ENCODE measurements at regions not wholly inside any gene's neighbourhood (a gene's known extent, or its start where the extent isn't known, plus 50 kb on each side); places are given as distances from the start of the nearest gene placed in this dataset.

DNA sequence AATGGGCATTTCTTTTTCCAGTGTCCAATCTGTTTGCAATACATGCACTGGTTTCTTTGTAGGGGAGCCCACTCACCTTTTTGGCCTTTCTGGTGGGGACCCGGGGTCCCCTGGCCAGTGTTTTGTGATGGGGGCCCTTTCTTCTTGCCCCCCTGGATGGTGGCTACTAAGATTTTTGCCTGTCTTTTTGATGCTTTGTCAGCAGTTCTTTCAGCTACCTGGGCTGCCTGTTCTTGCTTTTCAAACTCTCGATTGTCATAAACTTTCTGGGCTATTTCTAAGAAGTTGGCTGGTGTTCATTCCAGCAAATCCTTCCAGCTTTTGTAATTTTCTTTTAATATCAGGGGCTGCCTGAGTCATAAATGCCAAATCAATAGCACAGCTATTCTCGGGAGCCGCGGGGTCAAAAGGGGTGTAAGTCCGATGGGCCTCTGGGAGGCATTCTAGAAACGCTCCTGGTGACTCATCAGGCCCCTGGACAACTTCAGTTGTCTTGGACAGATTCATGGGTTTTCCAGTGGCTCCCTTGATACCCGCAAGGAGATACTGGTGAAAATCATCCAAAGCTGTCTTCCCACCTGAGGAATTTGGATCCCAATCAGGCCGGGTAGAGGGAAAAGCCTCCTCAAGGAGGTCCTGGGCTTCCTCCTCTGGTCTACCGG is 79.0 kb downstream of the PRR15 start:
- TF ChIP-seq, protein P1, sequence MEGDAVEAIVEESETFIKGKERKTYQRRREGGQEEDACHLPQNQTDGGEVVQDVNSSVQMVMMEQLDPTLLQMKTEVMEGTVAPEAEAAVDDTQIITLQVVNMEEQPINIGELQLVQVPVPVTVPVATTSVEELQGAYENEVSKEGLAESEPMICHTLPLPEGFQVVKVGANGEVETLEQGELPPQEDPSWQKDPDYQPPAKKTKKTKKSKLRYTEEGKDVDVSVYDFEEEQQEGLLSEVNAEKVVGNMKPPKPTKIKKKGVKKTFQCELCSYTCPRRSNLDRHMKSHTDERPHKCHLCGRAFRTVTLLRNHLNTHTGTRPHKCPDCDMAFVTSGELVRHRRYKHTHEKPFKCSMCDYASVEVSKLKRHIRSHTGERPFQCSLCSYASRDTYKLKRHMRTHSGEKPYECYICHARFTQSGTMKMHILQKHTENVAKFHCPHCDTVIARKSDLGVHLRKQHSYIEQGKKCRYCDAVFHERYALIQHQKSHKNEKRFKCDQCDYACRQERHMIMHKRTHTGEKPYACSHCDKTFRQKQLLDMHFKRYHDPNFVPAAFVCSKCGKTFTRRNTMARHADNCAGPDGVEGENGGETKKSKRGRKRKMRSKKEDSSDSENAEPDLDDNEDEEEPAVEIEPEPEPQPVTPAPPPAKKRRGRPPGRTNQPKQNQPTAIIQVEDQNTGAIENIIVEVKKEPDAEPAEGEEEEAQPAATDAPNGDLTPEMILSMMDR (IDR thresholded peaks at IDR 0.05) = no peak

DNA sequence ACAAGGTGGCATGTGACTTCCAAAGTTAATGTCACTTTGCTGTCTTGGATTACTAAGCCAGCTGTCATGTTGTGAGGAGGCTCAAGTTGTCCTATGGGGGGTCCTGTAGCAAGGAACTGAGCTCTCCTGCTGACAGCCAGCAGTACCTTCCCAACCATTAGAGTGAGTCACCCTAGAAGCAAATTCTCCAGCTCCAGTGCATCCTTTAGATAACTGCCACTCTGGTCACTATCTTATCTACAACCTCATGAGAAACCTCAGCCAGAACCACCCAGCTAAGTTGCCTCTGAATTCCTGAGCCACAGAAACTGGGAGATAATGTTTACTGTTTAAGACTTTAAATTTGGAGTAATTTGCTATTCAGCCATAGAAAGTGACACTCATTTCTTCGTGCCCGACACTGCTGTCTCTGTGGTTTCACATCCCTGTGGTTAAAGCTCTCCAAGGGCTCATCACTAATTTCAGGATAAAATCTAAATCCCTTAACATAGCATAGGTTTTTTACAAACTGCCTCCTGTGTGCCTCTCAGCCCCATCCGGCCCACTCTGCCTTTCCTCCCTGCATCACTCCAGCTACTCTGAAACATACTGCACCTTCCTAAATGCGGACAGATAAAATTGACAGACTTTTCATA is 83.5 kb downstream of the PRR15 start:
- TF ChIP-seq, protein P1 (IDR thresholded peaks at IDR 0.05) = no peak

DNA sequence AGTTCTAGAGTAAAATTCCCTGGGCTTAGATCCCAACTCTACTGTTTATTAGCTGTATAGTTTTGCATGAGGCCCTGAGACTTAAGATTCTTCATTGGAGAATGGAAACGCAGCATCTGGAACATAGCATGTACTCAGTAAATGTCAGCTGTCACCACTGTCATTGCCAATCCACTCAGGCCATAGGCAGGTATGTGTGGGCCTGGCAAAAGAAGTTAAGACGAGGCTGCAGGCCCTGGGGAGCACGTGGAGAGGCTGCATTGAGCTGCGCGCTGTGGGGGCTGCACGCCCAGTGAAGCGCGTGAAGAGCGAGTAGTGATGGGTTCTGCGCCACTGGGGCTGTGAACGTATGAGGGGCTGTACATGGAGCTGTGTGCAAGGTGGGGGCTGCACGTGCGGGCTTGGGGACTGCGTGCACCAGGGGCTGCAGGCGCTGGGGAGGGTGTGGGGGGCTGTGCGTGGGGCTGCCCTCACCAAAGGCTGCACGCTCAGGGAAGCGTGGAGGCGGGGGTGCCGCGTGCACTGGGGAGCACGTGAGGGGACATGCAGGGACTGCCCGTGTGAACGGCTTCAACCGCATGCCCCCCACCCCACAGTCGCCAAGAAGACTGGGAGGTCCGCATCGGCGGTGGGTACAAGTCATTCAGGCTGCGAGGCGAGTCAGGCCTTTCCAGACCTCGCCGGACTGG is 85.5 kb downstream of the PRR15 start:
- TF ChIP-seq, protein P1 (IDR thresholded peaks at IDR 0.05) = no peak

DNA sequence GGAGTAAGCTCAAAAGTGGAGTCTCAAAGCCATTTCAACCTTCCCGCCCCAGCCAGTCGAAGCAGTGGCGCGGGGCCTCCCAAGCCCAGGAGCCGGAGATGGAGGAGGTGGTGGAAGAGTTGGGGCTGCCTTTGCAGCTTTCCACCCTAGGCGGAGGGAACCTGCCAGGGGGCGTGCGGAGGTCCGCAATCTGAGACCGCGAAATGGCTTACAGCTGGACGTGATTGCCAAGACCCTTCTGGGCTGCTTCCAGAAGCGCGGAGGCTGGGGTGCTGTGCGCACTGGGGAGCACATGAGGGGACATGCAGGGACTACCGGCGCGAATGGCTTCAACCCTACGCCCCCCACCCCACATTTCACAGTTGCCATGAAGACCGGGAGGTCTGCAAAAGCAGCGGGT is 86.2 kb downstream of the PRR15 start:
- TF ChIP-seq, protein P1 (IDR thresholded peaks at IDR 0.05) = no peak

DNA sequence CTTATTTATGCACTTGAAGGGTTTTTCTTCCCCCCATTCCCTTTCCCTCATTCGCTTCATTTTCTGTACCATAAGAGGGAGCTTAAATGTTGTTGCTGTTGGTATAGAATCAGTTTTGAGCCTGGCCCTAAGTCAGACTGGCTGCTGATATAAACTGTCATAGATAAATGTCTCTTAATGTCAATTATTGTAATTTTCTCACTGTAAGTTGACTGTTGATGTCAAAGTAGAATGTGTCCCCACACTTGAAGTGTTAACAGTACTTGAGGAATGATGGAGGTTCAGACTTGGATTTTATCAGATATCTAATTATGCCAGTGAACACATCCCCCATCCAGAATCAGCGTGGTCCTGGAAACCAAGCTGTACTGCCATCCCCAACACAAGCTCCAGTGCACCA is 87.8 kb downstream of the PRR15 start:
- TF ChIP-seq, protein P1 (IDR thresholded peaks at IDR 0.05) = no peak

DNA sequence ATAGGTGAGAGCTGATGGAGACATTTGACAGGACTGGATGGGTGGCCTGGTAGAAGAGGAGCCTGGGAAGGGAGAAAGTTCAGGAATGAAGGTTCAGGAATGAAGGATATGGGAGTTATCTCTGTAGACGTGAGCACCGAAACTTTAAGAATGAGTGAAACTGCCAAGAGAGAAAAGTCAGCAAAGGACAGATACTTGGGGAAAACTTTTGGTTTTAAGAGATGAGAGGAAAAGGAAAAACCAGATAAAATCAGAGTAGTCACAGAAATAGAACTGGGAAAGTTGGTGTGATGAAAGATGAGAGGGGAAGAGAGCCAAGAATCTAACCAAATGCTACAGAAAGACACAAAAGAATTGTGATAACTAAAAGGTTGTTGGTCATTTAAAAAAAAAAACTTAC is 88.9 kb downstream of the PRR15 start:
- TF ChIP-seq, protein P1 (IDR thresholded peaks at IDR 0.05) = no peak

DNA sequence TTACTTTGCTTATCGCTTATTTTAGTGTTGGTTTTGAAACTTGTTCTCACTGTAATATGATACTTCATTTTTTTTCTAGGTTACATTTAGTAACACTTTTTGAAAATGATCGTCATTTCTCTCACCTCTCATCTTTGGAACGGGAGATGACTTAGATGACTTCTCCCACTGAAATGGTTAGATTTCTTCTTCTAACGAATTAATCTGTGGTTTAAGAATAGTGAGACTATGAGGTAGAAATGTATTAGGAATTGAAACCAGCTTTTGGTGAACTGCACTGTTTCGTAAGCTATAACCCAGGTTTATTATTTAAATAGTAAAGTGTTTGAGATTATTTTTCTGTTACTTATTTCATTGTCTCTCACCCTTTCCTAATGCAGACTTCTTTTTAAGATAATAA is 93.7 kb downstream of the PRR15 start:
- TF ChIP-seq, protein P1 (IDR thresholded peaks at IDR 0.05) = no peak

All from LNCAP (cell line).